ENCODE measurements at regions not wholly inside any gene's neighbourhood (a gene's known extent, or its start where the extent isn't known, plus 50 kb on each side); places are given as distances from the start of the nearest gene placed in this dataset.

DNA sequence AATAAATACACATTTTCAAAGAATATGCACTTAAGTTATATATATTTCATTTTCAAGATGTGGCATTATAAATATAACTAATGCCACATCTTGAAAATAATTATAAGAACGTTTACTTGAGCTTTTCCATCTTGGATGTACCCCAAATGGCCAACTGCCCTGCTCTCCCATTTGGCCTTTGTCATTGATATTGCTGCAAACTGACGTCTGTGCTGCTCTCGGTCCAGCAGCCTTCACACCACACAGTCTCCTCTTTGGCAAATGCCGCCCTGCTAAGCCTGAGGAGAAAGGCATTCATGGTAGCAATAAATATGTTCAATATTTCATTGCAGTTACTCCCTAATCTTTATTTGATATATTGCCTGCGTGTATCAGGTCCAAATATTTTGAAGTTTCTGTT lies 384.6 kb upstream of the ADARB2 start:
- DNase-seq, result peak in 7 of 58 donors; percentile 3 to 30 (median 8)

DNA sequence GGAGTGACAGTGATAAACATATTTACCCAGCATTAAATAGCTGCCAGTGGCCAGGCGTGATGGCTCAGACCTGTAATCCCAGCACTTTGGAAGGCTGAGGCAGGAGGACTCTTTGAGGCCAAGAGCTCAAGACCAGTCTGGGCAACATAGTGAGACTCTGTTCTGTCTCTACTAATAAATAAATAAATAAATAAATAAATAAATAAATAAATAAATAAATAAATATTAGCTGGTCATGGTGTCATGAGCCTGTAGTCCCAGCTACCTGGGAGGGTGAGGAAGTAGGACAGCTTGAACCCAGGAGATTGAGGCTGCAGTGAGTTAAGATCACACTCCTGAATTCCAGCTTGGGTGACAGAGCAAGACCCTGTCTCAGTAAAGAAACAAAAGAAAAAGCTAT lies 384.0 kb upstream of the ADARB2 start:
- no peak for DNase-seq

DNA sequence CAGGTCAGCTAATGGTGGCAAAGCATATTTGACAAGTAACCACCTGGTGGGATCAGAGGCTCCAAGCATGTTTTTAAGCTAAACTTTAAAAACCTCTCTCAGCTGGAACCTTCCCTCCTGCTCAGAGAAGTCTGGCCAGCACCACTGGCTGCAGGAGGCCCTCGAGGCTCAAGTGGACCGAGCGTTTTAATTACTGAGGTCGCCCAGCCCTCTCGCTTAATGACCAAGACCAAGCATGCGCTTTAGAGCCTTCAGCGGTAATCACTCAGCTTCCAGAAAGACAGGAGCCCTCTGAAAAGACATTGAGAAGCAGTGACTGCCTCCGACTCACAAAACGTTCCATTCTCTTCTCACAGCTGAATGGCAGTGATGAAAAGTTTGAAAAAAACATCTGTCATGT lies 383.4 kb upstream of the ADARB2 start:
- peak in 3 of 58 donors; percentile 2 to 16 (median 11) for DNase-seq

DNA sequence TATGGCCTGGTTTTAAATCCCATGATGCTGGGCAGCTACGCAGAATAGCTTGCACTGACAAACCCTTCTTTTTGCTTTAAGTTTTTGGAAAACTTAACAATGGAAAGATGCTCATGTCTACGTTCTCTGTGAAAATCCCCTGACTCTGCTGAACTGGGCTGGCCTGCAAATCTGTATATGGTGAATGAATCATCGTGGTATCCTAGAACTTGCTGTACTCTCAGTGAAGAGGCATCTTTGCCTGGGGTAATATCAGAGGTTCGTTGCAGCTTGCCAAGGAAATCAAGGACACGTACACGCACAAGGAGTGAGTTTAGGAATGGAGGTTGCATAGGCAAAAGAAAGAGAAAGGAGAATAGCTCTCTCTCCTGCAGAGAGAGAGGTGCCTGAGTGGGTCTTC lies 382.0 kb upstream of the ADARB2 start:
- no peak for DNase-seq

DNA sequence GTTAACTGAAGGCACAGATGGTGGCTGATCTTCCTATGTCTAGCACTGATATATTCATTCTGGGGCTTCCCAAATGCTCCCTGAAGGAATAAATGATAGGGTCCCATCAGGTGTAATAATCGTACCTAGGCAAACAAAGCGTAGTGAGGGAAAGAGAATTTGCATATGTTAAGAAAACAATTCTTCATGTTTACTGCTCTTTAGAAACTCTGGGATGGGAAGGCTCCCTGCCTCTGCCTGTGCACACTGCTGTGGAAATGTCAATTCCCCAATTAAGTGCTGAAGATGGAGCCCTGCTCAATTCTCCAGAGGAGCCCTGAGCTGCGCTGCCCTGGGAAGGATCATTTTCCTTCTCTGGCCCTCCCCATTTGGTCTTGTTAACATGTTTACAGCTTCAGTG lies 380.9 kb upstream of the ADARB2 start:
- DNase-seq, result no peak

DNA sequence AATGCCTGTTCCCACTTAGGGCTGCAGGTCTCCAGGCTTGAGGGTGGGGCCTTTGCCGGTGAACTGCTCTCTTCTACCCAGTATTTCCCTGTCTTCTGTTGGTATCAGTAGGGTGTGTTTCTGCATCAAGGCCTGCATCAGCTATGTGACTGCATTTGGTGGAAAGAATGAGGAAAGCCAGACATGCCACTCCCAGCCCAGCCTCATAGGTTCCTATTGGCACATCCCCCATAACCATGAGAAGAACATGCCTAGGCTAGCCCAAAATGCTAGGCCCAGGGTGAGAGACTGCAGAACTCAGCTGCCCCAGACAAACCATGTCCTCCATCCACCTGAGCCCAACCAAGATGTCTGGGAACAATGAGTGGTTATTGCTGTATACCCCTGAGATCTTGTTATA lies 380.3 kb upstream of the ADARB2 start:
- no peak for DNase-seq

DNA sequence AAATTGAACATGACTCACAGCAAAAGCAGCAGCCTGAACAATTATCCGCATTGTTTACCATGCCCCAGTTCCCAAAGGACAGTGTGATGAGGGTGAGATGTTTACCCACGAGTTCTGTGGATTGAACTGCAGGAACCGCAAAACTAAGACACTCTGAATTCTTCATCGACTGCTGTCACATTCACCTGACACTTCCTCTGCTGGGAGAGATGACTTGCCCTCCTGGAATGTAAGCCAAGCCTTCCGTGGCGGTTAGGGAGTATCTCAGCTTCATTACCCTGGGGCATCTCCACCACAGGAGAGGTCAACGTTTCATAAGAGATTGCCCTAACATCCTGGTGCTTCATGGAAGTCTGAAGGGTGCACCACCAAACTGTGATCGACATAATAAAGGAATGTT lies 374.6 kb upstream of the ADARB2 start:
- DNase-seq, result no peak

DNA sequence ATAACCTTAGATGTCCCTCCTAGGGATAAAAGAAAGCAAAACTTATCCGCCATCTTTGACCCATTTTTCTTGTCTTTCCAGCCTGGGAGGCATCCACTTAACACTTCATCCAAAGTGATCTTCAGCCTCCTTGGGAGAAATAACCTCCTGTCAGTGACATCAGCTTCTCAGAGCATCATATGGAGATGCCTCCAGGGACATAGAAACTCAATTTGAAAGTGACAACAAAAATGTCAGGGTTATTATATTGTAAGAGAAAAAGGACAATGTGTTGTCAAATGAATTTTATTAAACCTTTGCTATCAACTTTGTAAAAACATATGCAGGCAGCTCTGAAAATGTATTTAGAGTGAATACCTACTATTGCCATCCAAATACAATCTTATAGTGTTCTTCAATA lies 371.2 kb upstream of the ADARB2 start:
- DNase-seq, result no peak

DNA sequence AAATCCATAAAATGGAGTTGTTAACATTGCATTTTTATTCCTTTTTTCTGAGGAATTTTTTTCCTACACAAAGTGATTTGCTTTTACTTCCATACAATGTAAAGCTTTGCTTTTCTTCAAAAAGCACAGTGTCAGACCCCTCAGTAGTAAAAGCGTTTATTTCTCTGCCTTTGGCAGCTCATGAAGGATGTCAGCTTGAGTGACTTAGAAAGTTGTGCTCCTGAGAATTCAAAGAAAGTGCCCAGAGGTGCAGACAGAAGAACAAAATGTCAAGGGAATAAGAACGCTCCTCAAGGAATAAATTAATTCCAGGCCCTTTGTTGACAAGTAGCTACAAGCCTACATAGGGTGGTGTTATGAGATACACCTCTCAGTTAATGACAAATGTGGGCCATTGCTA lies 369.3 kb upstream of the ADARB2 start:
- DNase-seq, result no peak

DNA sequence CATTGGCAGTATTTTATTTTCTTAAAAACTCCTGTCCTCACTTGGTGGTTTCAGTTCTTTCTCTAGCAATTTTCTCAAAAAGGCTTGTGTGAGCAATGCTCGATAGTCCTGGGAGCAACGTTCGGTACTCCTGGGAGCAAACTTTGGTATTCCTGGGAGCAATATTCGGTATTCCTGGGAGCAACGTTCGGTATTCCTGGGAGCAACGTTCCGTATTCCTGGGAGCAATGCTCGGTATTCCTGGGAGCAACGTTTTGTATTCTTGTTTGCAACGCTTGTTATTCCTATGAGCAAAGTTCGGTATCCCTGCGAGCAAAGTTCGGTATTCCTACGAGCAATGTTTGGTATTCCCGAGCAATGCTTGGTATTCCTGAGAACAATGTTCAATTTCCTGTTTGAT lies 362.0 kb upstream of the ADARB2 start:
- DNase-seq, result no peak

DNA sequence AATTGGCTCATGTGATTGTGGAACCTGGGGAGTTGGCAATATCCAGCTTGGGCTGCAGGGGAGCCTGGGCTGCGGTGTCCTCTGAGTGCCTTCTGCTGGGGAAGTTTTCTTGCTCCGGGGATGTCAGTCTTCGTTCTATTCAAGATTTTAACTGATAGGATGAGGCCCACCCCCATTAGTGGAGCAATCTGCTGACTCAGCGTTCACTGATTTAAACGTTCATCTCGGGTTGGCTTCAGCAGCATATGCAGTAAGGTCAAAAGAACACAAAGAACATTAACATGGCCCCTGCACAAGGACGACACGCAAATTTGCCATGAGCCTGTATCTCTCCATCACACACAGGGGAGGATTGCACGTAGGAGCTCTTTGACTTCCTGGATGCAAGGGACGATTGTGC lies 360.6 kb upstream of the ADARB2 start:
- DNase-seq, result no peak

DNA sequence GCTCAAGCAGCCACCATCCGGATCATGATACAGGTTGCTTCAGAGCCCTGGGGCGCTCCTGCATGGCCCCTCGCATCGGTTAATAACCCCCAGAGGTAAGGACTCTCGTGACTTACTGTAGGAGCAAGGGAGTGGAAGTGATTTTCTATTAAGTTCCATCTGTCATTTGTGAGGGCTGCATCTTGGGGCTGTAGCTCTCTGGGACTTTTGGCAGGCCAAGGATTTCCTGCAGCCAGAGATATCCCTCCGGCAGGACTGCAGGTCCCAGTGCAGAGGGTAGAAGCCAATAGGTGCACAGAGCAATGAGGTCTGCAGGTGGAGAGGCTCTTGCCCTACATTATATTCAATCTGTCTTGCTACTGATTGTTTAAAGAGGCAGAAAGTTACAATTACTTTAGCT lies 356.8 kb upstream of the ADARB2 start:
- DNase-seq, result no peak

DNA sequence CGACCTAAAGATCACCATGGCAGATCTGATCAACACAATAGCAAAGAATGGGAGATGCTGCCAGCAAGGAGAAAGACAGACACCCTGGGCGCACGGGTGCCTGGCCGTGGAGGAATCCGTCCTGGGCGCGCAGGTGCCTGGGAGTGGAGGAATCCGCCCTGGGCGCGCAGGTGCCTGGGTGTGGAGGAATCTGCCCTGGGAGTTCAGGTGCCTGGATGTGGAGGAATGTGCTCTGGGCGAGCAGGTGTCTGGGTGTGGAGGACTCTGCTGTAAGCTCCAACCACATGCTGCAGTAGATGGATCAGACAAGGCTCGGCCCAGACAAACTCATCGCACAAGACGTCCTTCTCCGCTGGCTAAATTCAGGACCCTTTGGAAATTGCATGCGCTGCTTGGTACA lies 346.3 kb upstream of the ADARB2 start:
- DNase-seq, result no peak

DNA sequence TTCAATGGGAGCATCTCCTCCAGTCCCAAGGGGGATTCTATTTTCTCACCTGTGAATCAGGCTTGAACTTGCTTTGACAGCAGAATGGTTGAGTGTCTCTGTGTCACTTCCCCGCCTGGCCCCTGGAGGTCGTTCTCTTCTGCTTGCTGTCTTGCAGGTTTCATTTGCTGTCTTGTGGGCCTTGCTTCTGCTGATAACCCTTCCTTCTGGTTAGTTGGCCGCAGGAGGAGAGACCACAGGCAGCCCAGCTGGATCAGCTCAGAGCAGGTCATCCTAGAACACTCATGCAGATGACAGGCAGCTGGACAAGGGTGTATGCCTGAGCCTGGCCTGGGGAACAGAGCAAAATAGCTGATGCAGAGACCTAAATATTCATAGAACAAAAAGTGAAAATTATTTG lies 344.2 kb upstream of the ADARB2 start:
- DNase-seq, result no peak

DNA sequence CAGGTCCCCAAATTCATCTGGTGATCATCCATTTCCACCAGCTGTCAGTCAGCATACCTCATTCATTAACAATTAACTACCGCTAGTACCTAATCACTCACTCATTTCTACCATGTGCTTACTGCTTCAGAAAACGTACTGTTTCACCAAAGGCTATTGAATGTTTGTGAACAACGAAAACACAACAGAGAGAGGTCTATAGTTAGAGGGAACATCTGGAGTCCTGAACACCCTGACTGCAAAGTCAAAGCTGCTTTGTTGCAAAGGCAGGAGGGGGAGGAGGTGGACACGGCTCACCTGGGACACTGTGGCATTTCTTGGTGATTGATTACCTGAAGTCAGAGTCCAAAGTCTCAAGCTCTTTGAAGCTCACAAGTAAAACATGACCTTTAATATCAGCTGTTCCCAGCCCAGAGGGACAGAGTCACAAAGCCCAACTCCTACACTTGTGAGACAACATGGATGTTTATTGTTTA lies 342.3 kb upstream of the ADARB2 start:
- DNase-seq, result no peak

DNA sequence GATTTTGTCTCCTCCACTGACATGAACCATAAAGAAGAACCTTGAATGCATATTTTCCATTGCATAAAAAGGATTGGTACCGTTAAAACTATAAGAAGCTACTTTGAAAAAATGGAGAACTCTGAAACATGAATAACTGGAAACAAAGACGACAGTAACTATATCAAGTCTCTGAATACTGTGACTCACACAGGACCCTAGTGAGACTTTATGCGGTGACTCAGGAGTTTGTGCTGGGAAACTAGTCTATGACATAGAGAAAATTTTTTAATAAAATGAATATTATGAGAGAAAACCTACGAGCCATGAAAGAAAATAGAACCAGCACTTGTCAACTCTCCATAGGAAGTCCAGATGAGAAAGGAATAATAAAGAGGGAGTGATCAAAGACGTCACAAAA lies 339.9 kb upstream of the ADARB2 start:
- DNase-seq, result no peak

DNA sequence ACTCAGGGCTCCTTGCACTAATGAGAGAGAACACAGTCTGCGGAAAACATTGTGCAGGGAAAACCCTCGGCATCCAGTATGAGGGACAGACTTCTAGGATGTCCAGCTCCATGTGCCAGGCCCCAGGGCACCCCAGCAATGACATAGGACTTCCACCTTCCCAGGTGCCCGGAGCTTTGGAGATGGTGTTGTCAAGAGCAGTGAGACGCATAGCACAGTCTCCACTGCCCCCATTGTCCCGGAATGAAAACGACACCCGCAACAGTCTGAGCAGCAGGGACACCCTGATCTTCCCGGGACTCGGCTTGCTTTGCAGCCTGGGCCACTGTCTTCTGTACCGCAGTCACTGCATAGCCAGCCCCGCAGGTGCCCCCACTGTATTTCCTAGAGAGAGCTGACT lies 339.2 kb upstream of the ADARB2 start:
- no peak for DNase-seq

DNA sequence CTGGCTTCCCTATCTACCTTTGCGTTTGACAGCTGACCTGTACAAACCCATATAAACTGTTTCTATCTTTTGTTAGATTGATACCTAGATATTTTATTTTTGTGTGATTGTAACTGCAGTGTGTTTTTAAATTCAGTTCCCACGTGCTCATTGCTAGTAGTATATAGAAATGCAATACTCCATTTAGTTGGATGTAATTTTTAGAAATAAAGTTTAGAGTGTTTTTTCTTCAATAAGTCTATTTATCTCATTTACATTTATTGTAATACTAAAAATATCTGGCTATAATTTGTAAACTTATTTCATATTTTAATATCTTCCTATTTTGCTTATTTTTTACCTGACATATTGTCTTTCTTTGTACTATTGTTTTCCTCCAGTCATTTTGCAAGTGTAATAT lies 329.7 kb upstream of the ADARB2 start:
- DNase-seq, result no peak

DNA sequence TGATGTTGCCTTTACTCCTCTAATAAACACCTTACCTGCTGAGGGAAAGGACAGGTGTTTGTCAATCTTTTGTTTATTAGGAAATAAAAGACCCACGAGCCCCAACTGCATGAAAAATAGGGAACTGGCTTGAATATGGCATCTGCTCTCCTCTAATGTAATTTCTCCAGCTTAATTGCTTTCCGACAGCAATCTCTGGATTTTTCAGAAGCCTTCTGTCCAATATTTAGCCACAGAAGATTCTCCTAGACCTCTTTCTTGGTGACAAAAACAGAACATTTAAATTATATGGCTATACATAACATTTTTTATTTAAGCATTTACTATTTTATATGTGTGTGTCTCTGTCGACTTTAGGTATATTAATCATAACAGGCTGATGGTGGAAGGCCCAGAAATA lies 317.4 kb upstream of the ADARB2 start:
- DNase-seq, result no peak

DNA sequence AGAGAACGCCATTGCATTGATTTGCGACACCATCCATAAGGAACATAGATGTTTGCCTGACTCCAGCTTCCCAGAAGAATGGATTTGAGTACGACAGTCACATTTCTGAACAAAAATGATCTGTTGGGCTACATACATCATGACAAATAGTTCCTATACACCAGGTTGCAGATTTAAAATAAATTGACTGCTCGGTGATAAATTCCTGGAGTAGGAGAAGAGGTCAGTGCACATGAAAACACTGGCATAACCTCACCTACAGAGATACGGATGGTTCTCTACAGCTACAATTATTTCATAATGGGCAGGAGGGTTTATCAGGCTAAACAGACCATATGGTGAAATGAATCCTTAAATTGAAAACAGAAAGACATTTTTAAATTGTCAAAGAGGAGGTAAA lies 316.5 kb upstream of the ADARB2 start:
- DNase-seq, result no peak

DNA sequence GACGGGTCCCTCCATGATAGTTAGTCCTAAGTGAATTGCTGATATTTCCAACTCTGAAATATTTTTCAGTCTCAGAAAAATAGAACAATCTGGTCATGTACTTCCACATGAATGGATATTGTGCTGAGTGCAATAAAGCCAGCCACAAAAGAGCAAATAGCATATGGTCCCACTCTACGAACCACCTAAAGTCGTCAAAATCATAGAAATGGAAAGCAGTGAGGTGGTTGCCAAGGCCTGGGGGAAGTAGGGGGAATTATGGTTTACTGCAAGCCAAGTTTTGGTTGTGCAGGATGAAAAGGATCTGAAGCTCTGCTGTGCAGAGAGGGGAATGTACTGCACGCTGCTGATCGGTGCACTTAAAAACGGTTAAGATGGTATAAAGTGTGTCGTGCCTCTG lies 313.8 kb upstream of the ADARB2 start:
- DNase-seq, result no peak

DNA sequence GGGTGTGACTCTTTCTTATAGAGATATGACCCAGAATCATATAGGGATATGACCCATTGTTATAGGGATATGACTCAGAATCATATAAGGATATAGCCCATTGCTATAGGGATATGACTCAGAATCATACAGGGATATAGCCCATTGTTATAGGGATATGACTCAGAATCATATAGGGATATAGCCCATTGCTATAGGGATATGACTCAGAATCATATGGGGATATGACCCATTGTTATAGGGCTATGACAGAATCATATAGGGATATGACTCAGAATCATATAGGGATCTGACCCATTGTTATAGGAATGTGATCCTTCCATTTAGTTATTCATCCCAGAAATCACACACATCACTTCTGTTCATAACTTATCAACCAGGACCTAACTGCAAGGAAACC lies 312.2 kb upstream of the ADARB2 start:
- DNase-seq, result no peak

DNA sequence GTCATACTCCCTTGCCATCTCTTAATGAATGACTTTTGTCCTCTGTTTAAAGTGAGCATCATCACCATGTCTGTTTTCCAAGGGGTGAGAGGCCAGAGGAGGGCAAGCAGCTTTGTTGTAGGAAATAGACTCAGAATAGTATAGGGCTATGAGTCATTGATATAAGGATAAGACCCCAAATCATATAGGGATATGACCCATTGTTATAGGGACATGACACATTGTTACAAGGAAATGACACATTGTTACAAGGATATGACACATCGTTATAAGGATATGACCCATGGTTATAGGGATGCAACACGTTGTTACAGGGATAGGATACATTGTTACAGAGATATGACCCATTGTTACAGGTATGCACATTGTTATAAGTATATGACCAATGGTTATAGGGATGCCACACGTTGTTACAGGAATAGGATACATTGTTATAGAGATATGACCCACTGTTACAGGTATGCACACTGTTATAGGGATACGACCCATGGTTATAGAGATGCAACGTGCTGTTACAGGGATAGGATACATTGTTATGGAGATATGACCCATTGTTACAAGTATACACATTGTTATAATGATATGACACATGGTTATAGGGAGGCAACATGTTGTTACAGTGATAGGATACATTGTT lies 311.1 kb upstream of the ADARB2 start:
- DNase-seq, result no peak

DNA sequence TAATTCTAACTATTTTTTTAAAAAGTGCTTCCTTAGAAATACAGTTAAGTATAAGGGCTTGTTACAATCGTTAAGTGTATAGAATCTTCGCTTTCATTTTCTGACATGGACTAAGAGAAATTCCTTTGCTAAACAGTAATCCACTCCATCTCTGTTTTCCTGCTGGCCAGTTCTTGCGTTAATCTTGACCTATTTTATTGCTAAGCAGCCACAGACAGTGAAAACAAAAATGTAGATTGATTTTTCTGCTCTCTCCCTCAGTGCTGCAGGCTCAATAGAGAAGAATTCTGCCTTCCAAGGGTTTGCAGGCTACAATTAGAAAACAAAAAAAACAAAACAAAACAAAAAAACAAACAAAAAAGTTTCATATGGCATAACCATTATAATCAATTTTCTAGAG lies 310.4 kb upstream of the ADARB2 start:
- DNase-seq, result no peak

Data from anterior cingulate cortex (tissue), 58 donors.